ENCODE measurements at regions not wholly inside any gene's neighbourhood (a gene's known extent, or its start where the extent isn't known, plus 50 kb on each side); places are given as distances from the start of the nearest gene placed in this dataset.

DNA sequence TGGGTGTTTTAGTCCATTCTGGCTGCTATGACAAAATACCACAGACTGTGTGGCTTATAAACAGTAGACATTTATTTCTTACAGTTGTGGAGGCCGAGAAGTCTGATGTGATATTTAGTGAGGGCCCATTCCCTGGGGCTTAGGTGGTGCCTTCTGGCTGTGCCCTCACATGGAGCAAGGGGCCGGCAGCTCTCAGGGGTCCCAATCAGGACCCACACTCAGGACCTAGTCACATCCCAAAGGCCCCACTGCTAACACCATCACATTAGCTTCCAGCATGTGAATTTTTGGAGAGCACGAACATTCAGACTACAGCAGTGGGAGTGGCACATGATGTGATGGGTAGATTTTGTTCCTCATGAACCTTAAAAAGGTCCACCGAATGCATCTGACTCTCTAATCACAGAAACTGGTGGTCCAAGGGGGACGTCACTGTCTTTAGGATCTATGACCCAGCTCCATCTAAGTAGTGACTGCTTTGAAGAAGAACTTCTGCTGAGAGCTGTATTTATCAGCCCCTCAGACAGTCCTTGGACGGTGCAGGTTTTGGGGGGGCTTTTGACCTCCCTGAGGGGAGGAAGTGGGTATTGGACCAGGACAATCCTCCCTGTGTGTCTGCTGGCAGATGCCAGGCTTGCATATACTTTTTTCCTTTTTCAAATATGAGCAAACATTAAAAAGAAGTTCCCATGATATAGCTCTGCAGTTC is 154.5 kb upstream of the ZNF32 start:
- DNase-seq, result no peak

GRCh38 chr10:43801626-43802025 is 152.9 kb upstream of the ZNF32 start:
- no peak for DNase-seq

DNA sequence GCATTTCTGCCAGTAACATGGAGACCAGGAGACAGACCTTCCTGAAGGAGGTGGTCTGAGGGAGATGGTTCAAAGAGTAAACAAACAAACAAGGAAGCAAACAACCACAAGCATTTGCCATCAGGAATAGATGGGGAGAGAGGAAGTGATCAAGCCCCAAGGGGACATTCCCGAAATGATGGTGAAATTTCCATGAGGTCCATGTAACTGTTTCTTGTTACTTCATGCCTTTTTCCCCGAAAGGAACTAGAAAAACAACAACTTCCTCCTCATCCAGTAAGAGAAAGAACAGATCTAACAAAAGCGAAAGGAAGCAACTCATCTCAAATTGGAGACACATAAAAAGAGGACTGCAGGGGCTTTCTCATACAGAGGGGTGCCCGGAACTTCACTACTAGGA is 152.5 kb upstream of the ZNF32 start:
- no peak for DNase-seq

- no peak for DNase-seq
Observed at GRCh38 chr10:43796781-43797180, 148.1 kb upstream of the ZNF32 start.

GRCh38 chr10:43795639-43796038 is 147.0 kb upstream of the ZNF32 start:
- no peak for DNase-seq

DNA sequence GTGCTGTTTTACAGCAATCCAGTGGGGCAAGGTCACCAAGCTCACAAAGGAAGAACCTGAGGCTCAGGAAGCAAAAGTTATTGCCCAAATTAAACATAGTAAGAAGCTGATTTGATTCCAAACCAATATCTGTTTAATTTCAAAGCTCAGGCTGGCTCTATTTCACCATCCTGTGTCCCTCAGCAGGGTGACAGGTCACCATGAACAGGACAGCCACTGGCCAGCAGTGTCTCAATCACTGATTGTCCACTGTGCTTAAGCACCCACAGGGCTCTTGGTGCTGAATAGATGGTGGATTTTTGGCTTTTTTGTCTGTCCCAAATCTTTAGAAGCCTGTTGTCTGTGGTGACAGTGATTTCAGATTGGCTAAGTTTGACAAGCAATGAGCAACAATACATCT is 146.4 kb upstream of the ZNF32 start:
- no peak for DNase-seq

GRCh38 chr10:43794181-43794815 is 145.6 kb upstream of the ZNF32 start:
- no peak for DNase-seq

DNA sequence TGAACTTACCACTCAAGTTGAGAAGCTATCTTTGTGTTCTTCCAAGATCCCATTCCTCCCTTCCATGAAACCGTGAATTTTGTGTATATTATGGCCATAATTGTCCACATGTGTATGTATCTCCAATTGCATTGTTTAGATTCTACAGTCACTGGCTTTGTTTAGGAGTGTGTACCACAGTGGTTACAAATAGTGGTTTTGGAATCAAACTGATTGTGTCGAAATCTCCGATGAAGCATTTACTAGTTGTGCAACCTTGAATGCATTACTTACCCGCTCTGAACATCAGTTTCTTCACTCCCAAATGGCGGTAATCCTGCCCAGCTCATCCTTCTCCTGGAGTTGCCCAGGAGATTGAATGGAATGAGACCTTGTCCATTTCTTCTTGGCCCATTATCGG is 145.0 kb upstream of the ZNF32 start:
- no peak for DNase-seq

DNA sequence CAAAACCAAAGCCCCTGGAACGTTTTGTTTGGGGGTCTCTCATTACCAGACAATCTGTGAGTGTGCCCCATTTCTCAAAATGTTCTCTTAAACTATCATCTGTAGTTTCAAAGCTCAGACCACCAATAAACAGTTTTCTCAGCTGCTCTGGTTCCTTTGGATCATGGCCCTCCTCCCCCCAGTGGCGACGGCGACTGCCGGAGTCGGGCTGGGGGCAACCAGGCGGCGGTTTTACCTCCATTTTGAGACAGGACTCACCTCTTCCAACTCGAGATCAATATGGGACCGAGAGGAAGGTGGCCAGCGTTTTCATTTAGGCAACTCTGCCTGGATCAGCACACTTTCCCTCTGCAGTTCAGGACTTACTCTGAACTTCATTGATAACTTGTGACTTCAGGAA is 141.5 kb upstream of the ZNF32 start:
- no peak for DNase-seq

GRCh38 chr10:43785252-43785651 is 136.6 kb upstream of the ZNF32 start:
- no peak for DNase-seq

GRCh38 chr10:43782814-43783213 is 134.1 kb upstream of the ZNF32 start:
- no peak for DNase-seq

GRCh38 chr10:43781480-43782361 is 133.0 kb upstream of the ZNF32 start:
- no peak for DNase-seq

GRCh38 chr10:43778571-43778970 is 129.9 kb upstream of the ZNF32 start:
- no peak for DNase-seq

DNA sequence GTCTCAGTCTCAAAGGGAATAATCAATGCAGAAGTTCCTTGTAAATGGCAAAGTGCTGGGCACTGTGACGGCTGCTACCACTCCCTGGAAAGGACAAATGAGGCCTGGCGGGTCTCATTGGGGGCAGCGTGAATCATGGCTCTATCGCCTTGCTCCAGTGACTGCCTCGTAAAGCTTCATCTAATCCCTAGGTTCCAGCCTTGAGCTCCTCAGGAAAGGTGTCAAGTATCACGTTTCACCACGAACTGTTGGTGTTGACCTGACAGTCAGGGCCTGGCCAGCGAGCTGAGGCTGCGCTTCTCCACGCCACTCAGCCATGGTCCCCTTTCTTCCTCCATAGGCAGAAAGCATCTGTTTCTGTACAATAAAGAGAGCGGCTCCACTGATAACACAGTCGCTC is 126.7 kb upstream of the ZNF32 start:
- DNase-seq, result no peak

DNA sequence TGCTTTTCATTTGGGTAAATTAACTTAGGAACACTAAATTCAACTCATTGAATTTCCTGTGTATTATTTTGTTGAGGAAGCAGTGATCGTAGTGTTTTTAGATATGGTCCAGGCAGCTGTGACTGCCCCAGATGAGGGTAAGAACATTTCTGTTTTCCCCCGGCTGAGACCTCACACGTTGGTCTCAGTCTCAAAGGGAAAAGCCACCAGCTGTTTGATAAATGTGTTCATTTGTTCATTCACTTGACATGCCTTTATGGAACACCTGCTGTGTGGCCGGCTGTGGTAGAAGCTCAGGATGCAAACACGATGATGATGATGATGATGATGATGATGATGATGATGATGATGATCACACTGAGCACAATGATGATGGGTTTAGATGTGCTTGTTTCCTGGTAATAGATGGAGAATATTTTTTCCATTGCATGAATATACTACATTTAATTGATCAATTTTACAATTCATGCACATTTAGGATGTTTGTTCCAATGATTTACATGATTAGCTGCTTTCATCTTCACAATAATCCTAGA is 125.6 kb upstream of the ZNF32 start:
- no peak for DNase-seq

DNA sequence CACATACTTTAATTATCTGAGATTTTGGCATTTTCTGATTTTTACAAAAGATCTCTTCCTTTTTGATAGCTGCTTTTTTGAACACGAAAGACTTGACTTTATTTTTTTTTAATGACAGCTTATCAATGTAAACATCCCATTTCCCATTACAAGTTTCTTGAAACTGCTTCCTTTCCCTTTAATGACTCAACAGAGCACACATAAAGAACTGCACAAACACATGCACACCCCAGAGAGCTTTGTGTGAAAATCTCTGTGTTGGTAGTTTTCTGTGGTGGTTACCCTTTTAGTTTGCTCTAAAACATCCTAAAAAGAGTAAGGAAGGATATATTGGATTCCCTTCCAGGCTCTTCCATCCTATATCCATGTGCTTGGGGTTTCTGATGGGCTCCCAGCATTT is 125.1 kb upstream of the ZNF32 start:
- DNase-seq, result no peak

- DNase-seq, result no peak
Observed at GRCh38 chr10:43772171-43772570, 123.5 kb upstream of the ZNF32 start.

- no peak for DNase-seq
Observed at GRCh38 chr10:43771675-43772074, 123.0 kb upstream of the ZNF32 start.

DNA sequence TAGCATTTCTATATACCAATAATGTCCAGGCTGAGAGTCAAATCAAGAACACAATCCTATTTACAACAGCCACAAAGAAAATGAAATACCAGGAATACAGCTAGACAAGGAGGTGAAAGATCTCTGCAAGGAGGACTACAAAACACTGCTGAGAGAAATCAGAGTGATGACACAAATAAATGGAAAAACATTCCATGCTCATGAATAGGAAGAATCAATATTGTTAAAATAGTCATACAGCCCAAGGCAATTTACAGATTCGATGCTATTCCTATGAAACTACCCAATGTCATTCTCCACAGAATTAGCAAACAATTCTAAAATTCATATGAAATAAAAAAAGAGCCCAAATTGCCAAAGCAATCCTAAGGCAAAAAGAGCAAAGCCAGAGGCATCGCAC is 116.8 kb upstream of the ZNF32 start:
- no peak for DNase-seq

DNA sequence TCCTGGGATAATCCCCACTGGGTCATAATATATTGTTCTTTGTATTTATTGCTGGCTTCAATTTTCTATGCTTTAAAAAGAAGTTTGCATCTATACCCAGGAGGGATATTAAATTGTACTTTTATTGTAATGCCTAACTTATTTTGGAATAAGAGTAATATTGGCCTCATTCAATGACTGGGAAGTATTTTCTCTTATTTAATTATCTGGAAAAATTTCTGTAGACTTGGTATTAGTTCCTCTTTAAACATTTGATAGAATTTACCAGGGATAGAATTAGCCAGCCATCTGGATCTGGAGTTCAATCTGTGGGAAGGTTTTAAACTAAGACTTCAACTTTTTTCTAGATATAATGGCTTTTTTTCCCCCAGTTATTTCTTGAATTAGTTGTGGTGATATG is 115.2 kb upstream of the ZNF32 start:
- no peak for DNase-seq

GRCh38 chr10:43760514-43760913 is 111.8 kb upstream of the ZNF32 start:
- no peak for DNase-seq

DNA sequence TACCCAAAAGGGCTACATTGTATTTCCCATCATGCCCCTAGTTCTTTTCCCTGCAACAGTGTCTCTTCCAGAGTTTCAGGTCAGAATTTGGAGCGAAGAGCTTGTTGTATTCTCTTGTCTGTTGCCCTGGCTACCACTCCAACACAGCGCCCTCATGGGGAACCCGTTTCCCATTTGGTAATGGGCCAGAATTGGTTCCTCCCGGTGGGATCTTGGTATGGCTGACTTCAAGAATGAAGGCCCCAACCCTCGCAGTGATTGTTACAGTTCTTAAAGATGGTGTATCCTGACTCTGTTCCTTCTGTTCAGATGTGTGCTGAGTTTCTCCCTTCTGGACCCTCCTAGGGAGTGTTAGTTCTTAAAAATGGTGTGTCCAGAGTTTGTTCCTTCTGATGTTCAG is 110.5 kb upstream of the ZNF32 start:
- no peak for DNase-seq

GRCh38 chr10:43756341-43756740 is 107.7 kb upstream of the ZNF32 start:
- DNase-seq, result no peak

Data from NCI-H2029 treated with DMSO at 0.1 percent for 48 hours (cell line).